Rectal smooth muscle tissue (tissue), 1 donor: ENCODE measurements at regions not wholly inside any gene's neighbourhood (a gene's known extent, or its start where the extent isn't known, plus 50 kb on each side); places are given as distances from the start of the nearest gene placed in this dataset.

Source experiments
- H3K27ac ChIP-seq: one replicate; pipeline ENCODE4 v1.7.0; 2013; ENCODE audit warnings: low read depth, low read length, inconsistent platforms
- H3K27me3 ChIP-seq: one replicate; pipeline ENCODE4 v1.7.0; 2013; ENCODE audit warnings: low read length; ENCODE audit not compliant: control insufficient read depth, insufficient read depth
- H3K36me3 ChIP-seq: one replicate; pipeline ENCODE4 v1.7.0; 2013; ENCODE audit warnings: low read length; ENCODE audit not compliant: control insufficient read depth, insufficient read depth
- H3K4me1 ChIP-seq: one replicate; pipeline ENCODE4 v1.7.0; 2013; ENCODE audit warnings: low read length; ENCODE audit not compliant: control insufficient read depth, insufficient read depth
- H3K4me3 ChIP-seq: one replicate; pipeline ENCODE4 v1.7.0; 2013; ENCODE audit warnings: low read length
- H3K9ac ChIP-seq: one replicate; pipeline ENCODE4 v1.7.0; 2013; ENCODE audit warnings: low read length

- H3K4me3 ChIP-seq, result no peak overlapping the region
Observed at GRCh38 chr5:104266161-104266560, 703.6 kb upstream of the NUDT12 start.

GRCh38 chr5:104265531-104266140 lies 703.0 kb upstream of the NUDT12 start:
- H3K9ac ChIP-seq, result no peak overlapping the region
- no peaks in the 10 kb centered on the region for H3K36me3 ChIP-seq
- no peaks in the 10 kb centered on the region for H3K4me1 ChIP-seq
- H3K27me3 ChIP-seq, result no peaks in the 10 kb centered on the region
- H3K27ac ChIP-seq, result no peak overlapping the region
- no peak overlapping the region for H3K4me3 ChIP-seq

More at GRCh38 chr5:104266161-104266560, 703.6 kb upstream of the NUDT12 start:
- no peaks in the 10 kb centered on the region for H3K36me3 ChIP-seq
- no peak overlapping the region for H3K27ac ChIP-seq
- H3K9ac ChIP-seq, result no peak overlapping the region
- H3K27me3 ChIP-seq, result no peaks in the 10 kb centered on the region
- no peaks in the 10 kb centered on the region for H3K4me1 ChIP-seq

- Histone ChIP-seq H3K27ac (no peak overlapping the region), H3K36me3 (no peaks in the 10 kb centered on the region), H3K27me3 (no peaks in the 10 kb centered on the region), H3K4me3 (no peak overlapping the region), H3K9ac (no peak overlapping the region), H3K4me1 (no peaks in the 10 kb centered on the region)
Observed at GRCh38 chr5:104247260-104247659, 684.7 kb upstream of the NUDT12 start.

- Histone ChIP-seq H3K27ac (no peak overlapping the region), H3K27me3 (no peaks in the 10 kb centered on the region), H3K4me3 (no peak overlapping the region), H3K9ac (no peak overlapping the region), H3K4me1 (peaks cover 3% of the 10 kb centered on the region), H3K36me3 (no peaks in the 10 kb centered on the region)
Observed at GRCh38 chr5:104241046-104241445, 678.5 kb upstream of the NUDT12 start.

GRCh38 chr5:104237586-104237985 lies 675.0 kb upstream of the NUDT12 start:
- H3K9ac ChIP-seq, result no peak overlapping the region
- H3K4me3 ChIP-seq, result no peak overlapping the region
- H3K4me1 ChIP-seq, result peaks cover 3% of the 10 kb centered on the region
- no peak overlapping the region for H3K27ac ChIP-seq
- no peaks in the 10 kb centered on the region for H3K27me3 ChIP-seq
- H3K36me3 ChIP-seq, result no peaks in the 10 kb centered on the region

- Histone ChIP-seq H3K9ac (no peak overlapping the region), H3K27ac (no peak overlapping the region), H3K27me3 (no peaks in the 10 kb centered on the region), H3K4me3 (no peak overlapping the region), H3K36me3 (no peaks in the 10 kb centered on the region), H3K4me1 (no peaks in the 10 kb centered on the region)
Observed at GRCh38 chr5:104223885-104224773, 661.5 kb upstream of the NUDT12 start.

- Histone ChIP-seq H3K36me3 (no peaks in the 10 kb centered on the region), H3K27ac (no peak overlapping the region), H3K4me3 (no peak overlapping the region), H3K9ac (no peak overlapping the region), H3K4me1 (no peaks in the 10 kb centered on the region), H3K27me3 (no peaks in the 10 kb centered on the region)
Observed at GRCh38 chr5:104218200-104218599, 655.6 kb upstream of the NUDT12 start.

GRCh38 chr5:104213216-104213615 lies 650.6 kb upstream of the NUDT12 start:
- H3K9ac ChIP-seq, result no peak overlapping the region
- no peaks in the 10 kb centered on the region for H3K4me1 ChIP-seq
- H3K27me3 ChIP-seq, result no peaks in the 10 kb centered on the region
- no peak overlapping the region for H3K4me3 ChIP-seq
- no peak overlapping the region for H3K27ac ChIP-seq
- H3K36me3 ChIP-seq, result no peaks in the 10 kb centered on the region

- Histone ChIP-seq H3K4me1 (no peaks in the 10 kb centered on the region), H3K27ac (no peak overlapping the region), H3K9ac (no peak overlapping the region), H3K36me3 (no peaks in the 10 kb centered on the region), H3K4me3 (no peak overlapping the region), H3K27me3 (no peaks in the 10 kb centered on the region)
Observed at GRCh38 chr5:104199771-104200170, 637.2 kb upstream of the NUDT12 start.

GRCh38 chr5:104198156-104198555 lies 635.6 kb upstream of the NUDT12 start:
- Histone ChIP-seq H3K36me3 (no peaks in the 10 kb centered on the region), H3K4me3 (no peak overlapping the region), H3K9ac (no peak overlapping the region), H3K4me1 (no peaks in the 10 kb centered on the region), H3K27ac (no peak overlapping the region), H3K27me3 (no peaks in the 10 kb centered on the region)

- H3K36me3 ChIP-seq, result no peaks in the 10 kb centered on the region
- no peaks in the 10 kb centered on the region for H3K4me1 ChIP-seq
- no peak overlapping the region for H3K9ac ChIP-seq
- H3K4me3 ChIP-seq, result no peak overlapping the region
- no peak overlapping the region for H3K27ac ChIP-seq
- no peaks in the 10 kb centered on the region for H3K27me3 ChIP-seq
Observed at GRCh38 chr5:104189909-104190308, 627.3 kb upstream of the NUDT12 start.

GRCh38 chr5:104189031-104189430 lies 626.4 kb upstream of the NUDT12 start:
- H3K27ac ChIP-seq, result no peak overlapping the region
- no peaks in the 10 kb centered on the region for H3K36me3 ChIP-seq
- no peak overlapping the region for H3K9ac ChIP-seq
- no peaks in the 10 kb centered on the region for H3K4me1 ChIP-seq
- no peaks in the 10 kb centered on the region for H3K27me3 ChIP-seq
- no peak overlapping the region for H3K4me3 ChIP-seq

GRCh38 chr5:104187656-104188055 lies 625.1 kb upstream of the NUDT12 start:
- H3K36me3 ChIP-seq, result no peaks in the 10 kb centered on the region
- no peaks in the 10 kb centered on the region for H3K27me3 ChIP-seq
- no peaks in the 10 kb centered on the region for H3K4me1 ChIP-seq
- H3K27ac ChIP-seq, result no peak overlapping the region
- H3K9ac ChIP-seq, result no peak overlapping the region
- H3K4me3 ChIP-seq, result no peak overlapping the region
